HG03469 (cell line): ENCODE measurements at regions not wholly inside any gene's neighbourhood (a gene's known extent, or its start where the extent isn't known, plus 50 kb on each side); places are given as distances from the start of the nearest gene placed in this dataset.

Source experiments
- ATAC-seq: cut with Tn5 transposase; IDR thresholded peaks from one replicate; pipeline ENCODE4 v1.9.1; 2021; ENCODE audit warnings: mild to moderate bottlenecking, moderate library complexity, moderate number of reproducible peaks; ENCODE audit not compliant: unreplicated experiment

- no peak for ATAC-seq
Observed at GRCh38 chr18:1907470-1908206, 663.7 kb downstream of the METTL4 start.

DNA sequence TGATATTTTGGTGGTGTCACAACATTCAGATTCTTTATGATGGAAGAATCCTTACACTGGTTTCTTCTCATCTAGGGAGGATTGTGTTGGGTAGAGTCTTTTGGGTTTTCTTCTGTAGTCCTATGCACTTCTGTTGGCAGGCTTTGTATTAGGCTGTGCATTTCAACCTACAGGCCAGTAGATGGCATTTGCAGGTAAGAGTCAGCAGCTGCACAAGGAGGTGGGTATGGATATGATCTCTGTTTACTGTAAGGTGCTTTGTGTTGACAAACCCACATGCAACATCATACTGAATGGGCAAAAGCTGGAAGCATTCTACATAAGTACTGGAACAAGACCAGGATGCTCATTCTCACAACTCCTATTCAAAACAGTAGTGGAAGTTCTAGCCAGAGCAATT is 656.8 kb downstream of the METTL4 start:
- no peak for ATAC-seq

DNA sequence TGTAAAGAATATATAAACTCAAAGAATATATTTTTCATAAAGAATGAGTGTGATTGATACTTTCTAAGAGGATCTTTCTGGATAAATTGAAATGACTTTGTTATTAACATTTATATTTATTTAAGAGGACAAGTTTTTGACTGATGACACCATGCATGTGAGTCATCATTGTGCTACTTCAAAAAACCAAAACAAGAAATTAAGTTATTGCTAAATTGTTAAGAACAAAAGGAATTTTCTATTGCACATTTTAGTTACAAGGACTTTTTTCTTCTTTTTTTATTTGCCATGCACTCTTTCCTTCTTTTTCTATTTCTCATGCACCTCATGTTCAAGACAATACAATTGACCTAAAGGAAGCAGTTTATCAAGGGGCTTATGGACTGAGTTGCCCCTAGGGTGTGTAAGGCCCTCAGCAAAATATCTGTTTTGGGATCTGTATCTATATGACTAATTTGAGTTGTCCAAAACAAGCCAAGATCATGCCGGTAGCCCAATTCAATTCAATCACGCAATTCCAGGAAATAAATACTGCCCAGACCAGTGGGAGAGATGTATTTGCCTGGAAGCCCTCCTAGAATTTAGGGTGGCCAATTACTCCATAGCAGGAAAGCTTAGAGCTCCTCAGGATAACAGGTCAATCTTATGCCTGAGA is 654.3 kb downstream of the METTL4 start:
- ATAC-seq = no peak

- ATAC-seq = no peak
Observed at GRCh38 chr18:1917569-1917968, 653.7 kb downstream of the METTL4 start.

GRCh38 chr18:1922066-1922465 is 649.2 kb downstream of the METTL4 start:
- no peak for ATAC-seq

- ATAC-seq = no peak
Observed at GRCh38 chr18:1928711-1929110, 642.6 kb downstream of the METTL4 start.

DNA sequence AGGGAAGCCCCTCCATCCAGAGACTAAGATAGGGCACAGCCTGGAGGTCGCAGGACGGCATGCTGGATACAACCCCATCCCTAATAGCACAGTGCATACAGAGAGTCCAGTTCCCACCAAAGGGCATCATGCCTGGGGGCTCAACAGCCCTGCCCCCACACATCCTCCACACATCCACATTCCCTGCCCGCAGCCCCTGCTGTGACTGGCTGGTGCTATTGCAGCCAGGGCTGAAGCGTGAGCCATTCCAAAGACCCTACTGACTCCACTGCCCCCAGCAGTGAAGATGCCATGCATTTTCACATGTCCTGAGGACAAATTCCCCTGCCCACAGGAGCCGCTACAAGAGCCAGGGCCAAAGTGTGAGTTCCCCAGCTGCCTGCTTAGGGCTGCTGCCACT is 641.6 kb downstream of the METTL4 start:
- no peak for ATAC-seq

DNA sequence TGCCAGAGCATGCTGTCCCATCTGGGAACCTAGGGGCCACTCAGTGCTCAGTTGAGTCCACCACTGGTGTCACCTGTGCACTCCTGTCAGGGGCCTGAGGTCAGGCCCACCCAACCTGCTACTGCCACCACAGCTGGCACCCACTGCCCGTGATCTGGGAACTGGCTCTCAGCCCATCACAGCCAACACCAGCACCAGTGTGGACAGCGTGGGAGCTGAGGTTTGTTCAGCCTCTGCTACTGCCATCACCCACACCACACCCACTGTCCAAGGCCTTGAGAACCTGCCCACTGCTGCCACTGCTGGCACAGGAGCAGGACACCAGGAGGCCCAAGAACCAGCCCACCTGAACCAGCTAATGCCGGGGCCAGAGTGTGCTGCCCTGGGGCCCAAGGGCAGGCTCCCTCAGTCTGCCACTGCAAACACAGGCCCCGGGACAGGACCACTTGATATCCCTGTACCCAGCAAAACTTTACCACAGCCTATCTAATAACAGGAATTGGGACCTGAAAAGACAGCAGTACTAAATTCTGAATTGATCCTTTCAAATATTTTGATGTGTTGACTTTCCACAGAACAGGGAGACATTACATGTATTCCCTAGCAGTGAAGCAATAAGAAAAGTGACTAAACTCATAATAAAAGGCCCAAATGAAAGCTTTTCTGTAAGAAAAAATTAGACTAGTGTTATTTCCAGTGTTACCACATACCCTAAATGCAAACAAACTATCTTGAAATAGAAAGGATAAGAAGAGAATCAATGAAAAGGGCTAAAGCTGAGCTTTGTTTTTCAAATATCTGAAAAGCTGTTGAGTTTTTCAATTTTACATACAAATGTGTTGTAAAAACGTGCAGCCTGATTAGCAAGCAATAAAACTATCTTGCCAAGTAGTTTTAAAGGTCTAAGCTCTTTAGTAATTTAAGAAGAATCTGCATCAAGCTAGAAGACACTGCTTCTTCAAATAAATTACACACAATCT is 640.7 kb downstream of the METTL4 start:
- ATAC-seq = no peak

GRCh38 chr18:1952486-1952885 is 618.8 kb downstream of the METTL4 start:
- ATAC-seq = no peak

GRCh38 chr18:1954583-1955312 is 616.6 kb downstream of the METTL4 start:
- no peak for ATAC-seq

DNA sequence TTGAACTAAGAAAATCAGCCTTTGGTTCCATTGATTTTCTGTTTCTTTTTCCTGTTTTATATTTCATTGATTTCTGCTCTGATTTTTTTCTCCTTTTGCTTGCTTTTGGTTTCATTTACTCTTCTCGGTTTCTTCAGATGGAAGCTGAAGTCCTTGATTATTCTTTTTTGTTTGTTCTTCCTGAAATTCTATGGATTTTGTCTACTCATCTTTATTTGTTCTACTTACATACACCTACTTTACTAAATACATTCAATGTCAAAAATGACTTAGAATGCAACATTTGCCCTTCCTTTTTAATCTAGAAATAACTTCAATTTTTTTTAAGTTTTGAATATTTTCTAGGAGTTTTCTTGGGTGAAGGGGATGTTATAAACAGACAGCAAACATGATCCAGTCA is 612.5 kb downstream of the METTL4 start:
- no peak for ATAC-seq

DNA sequence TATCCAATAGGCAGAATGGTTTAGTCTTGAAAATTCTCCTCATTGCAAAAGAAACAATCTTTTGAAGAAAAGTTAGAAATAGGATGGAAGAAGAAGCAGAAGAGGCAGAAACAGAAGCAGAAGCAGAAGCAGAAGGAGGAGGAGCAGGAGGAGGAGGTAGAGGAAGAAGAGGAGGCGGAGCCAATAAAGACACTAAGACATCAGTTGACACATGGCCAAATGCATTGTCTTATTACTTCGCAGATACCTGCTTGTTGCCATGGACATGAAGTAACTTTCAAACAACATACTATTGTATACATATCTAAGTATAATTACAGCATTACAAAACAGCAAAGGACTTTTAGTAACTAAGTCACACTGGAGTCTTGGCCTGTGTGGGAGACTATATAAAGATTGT is 606.3 kb downstream of the METTL4 start:
- no peak for ATAC-seq

- ATAC-seq = no peak
Observed at GRCh38 chr18:1965541-1965940, 605.8 kb downstream of the METTL4 start.

DNA sequence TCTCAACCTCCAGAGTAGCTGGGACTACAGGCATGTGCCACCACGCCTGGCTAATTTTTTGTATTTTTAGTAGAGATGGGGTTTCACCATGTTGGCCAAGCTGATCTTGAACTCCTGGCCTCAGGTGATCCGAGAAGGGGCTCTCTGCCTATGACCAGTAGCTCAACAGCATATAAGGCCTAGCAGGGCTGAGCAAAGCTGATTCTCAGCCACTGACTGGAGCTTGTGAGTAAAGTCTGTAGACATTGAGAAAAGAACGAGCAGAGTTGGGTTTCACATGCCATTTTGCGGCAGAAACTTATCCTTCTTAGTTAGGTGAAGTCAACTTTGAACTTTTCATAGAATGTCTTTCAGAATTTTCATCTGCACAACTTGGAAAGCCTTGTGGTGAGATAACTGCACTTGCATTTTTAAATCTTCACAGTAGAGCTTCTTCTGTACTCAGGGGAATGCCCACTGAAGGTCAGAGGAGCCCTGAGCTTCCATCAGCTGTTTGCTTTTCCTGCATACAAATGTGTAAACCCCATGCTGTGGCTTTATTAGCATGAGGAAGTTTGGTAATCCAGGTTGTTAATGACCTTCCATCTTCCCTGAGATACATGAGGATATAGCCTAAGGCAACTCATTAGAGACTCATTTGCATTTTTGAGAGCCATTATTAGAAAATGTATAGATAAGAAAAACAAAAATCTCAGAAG is 602.4 kb downstream of the METTL4 start:
- no peak for ATAC-seq

- ATAC-seq = no peak
Observed at GRCh38 chr18:1976484-1976883, 594.8 kb downstream of the METTL4 start.

GRCh38 chr18:1982056-1982455 is 589.2 kb downstream of the METTL4 start:
- no peak for ATAC-seq

GRCh38 chr18:1983746-1984515 is 587.4 kb downstream of the METTL4 start:
- no peak for ATAC-seq

DNA sequence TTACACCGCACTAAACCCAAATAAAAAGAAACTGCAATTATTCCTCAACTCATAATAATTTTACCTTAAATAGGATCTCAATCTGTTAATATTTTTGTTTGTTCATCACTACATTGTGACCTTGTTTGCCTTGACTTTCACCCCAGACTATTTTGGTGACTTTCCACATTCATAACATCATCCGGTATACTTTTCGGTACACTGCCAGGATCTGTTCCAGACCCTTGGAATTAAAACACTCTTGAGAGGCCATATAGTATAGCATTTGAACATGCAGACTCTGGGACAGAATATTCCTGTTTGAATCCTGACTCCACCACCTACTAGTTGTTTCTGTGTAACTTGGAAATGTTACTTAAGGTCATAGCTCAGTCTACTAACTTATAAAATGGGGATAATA is 577.4 kb downstream of the METTL4 start:
- no peak for ATAC-seq

- ATAC-seq = no peak
Observed at GRCh38 chr18:1994471-1994870, 576.8 kb downstream of the METTL4 start.
